CD4-positive, alpha-beta T cell treated with Interferon gamma for 1 hour (primary cell): ENCODE measurements at regions not wholly inside any gene's neighbourhood (a gene's known extent, or its start where the extent isn't known, plus 50 kb on each side); places are given as distances from the start of the nearest gene placed in this dataset.
"Not testable (repeated sequence)": the region's sequence is repeated elsewhere in the genome, so short reads cannot be mapped to it uniquely, and the experiment has no call there.

Experiments
- DNase-seq: peaks from one replicate; pipeline ENCODE4 v3.0.0-alpha.2; 2020

GRCh38 chr16:9597967-9598730, 506.7 kb downstream of the HAPSTR1 start:
- DNase-seq, result no peak

DNA sequence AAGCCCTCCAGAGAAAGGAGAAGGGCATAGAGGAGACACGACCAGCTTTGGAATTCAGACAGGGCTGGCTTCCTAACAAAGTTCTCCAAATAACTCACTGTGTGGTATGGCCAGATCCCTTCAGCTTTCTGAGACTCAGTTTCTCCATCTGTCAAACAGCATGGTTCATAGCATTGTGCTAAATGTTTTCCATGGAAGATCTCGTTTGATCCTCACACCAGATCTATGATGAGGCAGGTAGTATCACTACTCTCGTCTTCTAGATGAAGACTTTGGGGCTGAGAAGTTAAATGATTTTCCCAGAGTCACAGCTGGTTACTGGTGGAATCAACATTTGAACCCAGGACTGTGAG, 507.3 kb downstream of the HAPSTR1 start:
- DNase-seq, result no peak

DNA sequence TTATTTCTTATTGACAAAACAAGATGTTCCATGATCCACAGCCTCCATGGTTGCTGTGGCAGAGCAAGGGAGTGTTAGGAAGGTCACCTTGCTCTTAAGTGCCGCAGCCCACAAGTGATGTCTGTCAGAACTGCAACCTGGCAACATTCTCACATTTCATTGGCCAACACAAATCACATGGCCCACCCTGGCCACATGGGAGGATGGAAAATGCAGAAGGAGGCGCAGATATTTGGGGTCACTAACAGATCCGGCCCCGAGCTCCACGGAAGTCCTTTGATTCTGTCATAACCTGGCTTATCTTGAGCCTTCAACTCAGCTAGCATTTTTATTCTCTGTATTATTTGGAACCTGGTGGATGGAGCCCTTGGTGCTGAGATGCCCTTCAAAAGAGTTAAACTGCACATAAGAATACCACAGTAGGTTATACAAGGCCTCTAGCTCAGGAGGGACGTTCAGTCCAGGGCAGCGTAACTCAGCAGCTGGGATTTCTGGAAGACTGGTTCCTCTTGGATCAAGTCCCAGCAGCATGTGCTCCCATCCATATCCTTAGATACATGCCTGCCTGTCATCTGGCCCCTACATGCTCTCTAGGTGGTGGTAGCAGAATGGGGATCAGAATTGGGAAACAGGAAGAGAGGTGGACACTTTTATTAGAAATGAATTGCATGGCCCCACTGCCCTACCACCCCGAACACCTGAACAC, 508.1 kb downstream of the HAPSTR1 start:
- no peak for DNase-seq

DNA sequence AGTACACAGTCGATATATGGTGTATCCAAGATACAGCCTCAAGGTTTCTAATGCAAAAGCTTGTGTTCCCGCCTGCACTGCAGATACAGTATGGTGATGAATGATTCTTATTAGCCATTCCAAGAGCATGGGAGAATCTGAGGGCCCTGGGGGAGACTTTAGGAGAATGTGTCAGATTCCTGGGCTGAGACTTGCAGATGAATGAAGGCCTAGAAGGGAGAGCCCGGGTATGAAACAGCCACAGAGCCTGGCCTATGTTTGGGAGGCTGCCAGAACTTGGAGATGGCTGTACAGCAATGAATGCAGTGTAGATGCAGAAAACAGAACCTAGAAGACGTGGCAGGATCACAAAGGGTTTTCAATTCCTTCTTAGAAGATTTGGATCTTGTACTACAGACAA, 510.7 kb downstream of the HAPSTR1 start:
- no peak for DNase-seq

GRCh38 chr16:9603316-9603715, 511.9 kb downstream of the HAPSTR1 start:
- DNase-seq, result no peak

GRCh38 chr16:9607515-9608230, 516.2 kb downstream of the HAPSTR1 start:
- DNase-seq, result no peak

- DNase-seq, result no peak
Measured at GRCh38 chr16:9610727-9611126, 519.3 kb downstream of the HAPSTR1 start.

GRCh38 chr16:9612267-9612666, 520.8 kb downstream of the HAPSTR1 start:
- DNase-seq, result no peak

DNA sequence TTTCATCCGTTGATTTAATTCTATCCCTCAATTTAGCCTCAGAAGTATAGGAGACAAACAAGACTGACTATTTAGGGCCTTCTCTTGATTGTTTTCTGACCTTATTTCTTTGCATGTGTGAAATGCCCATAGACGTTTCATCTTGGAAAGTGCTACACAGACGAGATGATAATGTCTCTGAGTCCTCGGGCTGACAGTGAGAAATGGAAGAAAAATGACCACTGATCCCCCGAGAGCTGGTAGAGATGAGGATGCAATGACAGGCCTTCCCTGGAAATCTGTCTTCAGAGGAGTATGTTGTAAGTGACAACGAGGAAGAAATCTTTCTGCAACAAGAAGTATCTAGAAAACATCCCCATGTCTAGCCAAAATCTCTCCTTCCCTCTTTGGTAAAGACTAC, 522.9 kb downstream of the HAPSTR1 start:
- DNase-seq, result no peak

GRCh38 chr16:9622268-9622667, 530.8 kb downstream of the HAPSTR1 start:
- no peak for DNase-seq

DNA sequence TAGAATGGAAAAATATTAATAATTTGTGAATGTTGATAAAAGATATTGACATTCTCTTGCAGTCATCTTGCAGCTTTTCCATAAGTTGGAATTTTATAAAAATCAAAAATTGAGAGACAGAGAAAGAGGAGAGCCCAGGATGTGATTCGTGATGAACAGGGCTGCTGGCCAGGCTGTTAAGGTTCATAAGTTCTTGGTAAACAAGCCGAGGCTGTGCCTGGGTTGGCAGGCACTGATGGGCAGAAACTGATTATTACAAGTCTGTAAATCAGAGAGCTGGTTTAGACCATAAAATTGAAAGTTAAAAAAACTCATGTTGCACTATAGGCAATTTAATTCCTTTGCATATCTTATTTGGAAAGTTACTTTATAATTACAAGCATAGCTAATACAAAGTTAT, 533.7 kb downstream of the HAPSTR1 start:
- no peak for DNase-seq

DNA sequence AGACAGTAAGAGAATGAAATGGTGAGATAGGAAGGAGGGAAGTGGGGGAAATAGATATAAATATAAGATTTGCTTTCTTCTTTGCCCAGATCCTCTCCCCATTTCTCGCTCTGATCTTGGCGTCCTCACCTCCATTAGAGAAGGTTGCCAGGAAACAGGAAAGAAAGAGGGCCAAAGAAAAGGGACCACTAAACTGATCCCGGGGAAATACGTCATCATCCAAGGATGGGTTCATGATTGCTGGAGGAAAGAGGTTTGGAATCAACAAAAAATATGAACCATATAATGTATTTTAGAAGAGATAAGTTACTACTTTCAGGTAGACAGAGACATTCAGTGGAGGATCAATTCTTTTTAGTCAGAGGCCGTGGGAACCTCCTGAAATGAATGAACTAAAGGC, 536.0 kb downstream of the HAPSTR1 start:
- no peak for DNase-seq

DNA sequence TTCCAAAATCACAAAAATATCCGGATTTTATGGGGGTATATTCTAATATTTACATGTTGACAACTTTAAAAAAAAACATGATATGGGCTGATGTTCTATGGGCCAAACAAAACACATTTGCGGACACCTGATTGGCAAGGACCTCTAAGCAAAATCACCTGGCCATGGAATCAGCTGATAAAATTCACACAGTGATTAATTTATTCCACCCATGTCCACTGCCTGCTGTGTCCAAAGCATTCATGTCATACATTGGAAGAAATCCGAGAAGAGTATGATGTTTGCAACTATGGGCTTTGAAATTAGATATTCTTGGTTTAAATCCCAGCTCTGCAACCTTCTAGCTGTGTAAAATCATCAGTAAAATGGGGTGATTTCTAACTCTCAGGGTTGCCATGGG, 538.7 kb downstream of the HAPSTR1 start:
- DNase-seq, result no peak

- no peak for DNase-seq
Measured at GRCh38 chr16:9630985-9631384, 539.5 kb downstream of the HAPSTR1 start.

DNA sequence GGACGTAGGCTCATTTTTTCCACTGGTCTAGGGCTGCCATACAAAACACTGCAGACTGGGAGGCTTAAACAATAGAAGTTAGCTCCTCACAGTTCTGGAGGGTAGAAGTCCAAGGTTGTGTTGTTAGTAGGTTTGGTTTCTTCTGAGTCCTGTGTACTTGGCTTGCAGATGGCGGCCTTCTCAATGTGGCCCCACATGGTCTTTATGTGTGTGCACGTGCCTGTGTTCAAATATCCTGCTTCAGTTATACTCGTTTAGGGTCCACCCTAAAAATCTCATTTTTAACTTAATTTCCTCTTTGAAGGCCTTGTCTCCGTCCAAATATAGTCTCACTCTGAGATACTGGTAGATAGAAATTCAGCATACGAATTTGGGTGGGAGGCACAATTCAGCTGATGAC, 542.4 kb downstream of the HAPSTR1 start:
- no peak for DNase-seq

DNA sequence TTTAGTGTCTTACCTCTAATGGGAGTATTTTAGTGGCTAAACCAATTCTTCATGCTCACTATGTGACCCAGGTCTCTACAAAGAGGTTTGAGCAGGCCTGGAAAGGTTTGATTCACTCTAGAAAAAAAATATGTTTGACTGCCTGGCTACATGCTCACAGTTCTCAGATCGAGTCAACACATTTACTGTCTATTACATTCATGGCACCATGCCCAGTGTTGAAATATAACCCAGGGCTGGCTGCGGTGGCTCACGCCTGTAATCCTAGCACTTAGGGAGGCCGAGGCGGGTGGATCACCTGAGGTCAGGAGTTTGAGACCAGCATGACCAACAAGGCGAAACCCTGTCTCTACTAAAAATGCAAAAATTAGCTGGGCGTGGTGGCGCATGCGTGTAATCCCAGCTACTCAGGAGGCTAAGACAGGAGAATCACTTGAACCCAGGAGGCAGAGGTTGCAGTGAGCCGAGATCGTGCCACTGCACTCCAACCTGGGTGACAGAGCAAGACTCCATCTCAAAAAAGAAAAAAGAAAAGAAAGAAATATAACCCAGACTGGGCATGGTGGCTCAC, 543.8 kb downstream of the HAPSTR1 start:
- not testable (repeated sequence) for DNase-seq

DNA sequence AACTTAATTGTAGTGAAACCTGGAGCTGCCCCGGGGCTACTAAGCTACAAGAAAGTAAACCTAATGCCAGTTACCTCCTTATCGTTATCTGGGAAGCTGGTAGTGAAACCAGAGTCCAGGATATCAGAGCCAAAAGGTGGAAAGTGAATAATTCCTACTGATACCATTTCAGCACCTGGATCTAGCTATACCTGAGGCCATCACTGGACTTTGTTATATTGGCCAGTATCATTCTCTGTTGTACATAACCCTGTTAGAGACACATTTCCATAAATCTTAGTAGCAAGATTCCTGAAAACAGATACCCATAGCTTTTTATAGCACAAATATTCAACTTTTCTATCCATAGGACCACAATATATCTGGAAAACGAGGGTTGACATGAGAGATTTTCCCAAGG, 538.0 kb downstream of the GRIN2A start:
- DNase-seq, result no peak

- DNase-seq, result no peak
Measured at GRCh38 chr16:9645911-9646310, 536.3 kb downstream of the GRIN2A start.

GRCh38 chr16:9647981-9648701, 534.1 kb downstream of the GRIN2A start:
- DNase-seq, result no peak

- DNase-seq, result no peak
Measured at GRCh38 chr16:9650284-9650683, 531.9 kb downstream of the GRIN2A start.

- no peak for DNase-seq
Measured at GRCh38 chr16:9655051-9655450, 527.2 kb downstream of the GRIN2A start.

DNA sequence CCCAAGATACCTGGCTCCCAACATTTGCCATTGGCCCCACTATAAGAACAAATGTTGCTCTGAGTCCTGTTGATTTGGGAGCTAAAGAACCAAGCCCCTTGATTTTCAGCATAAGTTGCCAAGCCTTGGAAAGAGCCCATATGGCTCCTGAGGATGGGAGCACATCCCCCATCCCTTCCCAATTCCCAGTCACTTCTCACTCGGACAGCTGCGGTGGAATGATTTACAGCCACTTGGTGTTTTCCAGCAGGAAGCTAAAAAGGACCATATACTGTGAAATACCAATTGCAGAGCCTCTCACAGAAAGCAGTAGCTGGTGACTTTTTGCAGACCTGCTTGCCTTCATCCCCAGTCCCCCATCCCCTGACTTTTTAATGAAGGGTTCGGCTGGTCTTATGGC, 524.6 kb downstream of the GRIN2A start:
- DNase-seq, result no peak

DNA sequence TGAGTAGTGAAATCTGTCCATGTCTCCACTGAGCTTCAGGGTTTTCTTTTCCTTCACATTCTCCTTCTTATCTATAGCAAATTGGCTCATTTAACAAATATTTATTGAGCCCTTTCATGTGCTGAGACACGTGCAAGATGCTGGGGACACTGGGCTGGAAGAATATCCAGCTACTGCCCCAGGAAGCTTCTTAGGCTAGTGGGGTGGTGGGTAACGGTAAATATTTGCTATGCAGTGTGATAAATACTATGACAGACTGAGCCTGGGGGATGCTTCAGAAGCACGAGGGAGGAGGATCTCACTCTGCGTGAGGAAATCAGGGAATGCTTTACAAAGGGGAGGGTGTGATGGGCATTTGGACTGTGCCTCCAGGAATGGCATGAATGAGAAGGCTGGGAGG, 524.1 kb downstream of the GRIN2A start:
- no peak for DNase-seq
